Stimulated activated CD4-positive, alpha-beta T cell treated with anti-CD3 and anti-CD28 coated beads, TNF-alpha, amount 100 ng/mL, for 24 hours (primary cell): ENCODE measurements at regions not wholly inside any gene's neighbourhood (a gene's known extent, or its start where the extent isn't known, plus 50 kb on each side); places are given as distances from the start of the nearest gene placed in this dataset.
A peak's percentile ranks its signal among the peaks of the same experiment; 100 is the strongest.
"Not testable (repeated sequence)": the region's sequence is repeated elsewhere in the genome, so short reads cannot be mapped to it uniquely, and the experiment has no call there.

Experiments
- DNase-seq, 3 experiments: peaks; one replicate each; pipeline ENCODE4 v3.0.0-alpha.2; 2020; ENCODE audit warnings: low read depth in 3 of 3

GRCh38 chr1:112818990-112819689, 104.0 kb upstream of the PPM1J start:
- DNase-seq = no peak

GRCh38 chr1:112817555-112818373, 102.6 kb upstream of the PPM1J start:
- DNase-seq = no peak

- DNase-seq = no peak
Observed at GRCh38 chr1:112815376-112815775, 100.2 kb upstream of the PPM1J start.

GRCh38 chr1:112814645-112815044, 99.5 kb upstream of the PPM1J start:
- not testable (repeated sequence) for DNase-seq

GRCh38 chr1:112808861-112809684, 93.9 kb upstream of the PPM1J start:
- peak; percentile 21 to 69 (median 42) for DNase-seq

GRCh38 chr1:112807999-112808398, 92.9 kb upstream of the PPM1J start:
- DNase-seq = no peak

- DNase-seq = no peak
Observed at GRCh38 chr1:112807117-112807516, 92.0 kb upstream of the PPM1J start.

- DNase-seq = no peak
Observed at GRCh38 chr1:112806090-112806642, 91.0 kb upstream of the PPM1J start.

GRCh38 chr1:112805155-112805853, 90.2 kb upstream of the PPM1J start:
- no peak for DNase-seq

GRCh38 chr1:112803906-112804762, 89.0 kb upstream of the PPM1J start:
- peak; percentile 15 to 62 (median 22) for DNase-seq

- DNase-seq = no peak
Observed at GRCh38 chr1:112800289-112800688, 85.2 kb upstream of the PPM1J start.

GRCh38 chr1:112798292-112798691, 83.2 kb upstream of the PPM1J start:
- no peak for DNase-seq

- DNase-seq = no peak
Observed at GRCh38 chr1:112797224-112797623, 82.1 kb upstream of the PPM1J start.

GRCh38 chr1:112794654-112795239, 79.6 kb upstream of the PPM1J start:
- DNase-seq = no peak

- no peak for DNase-seq
Observed at GRCh38 chr1:112793631-112794565, 78.8 kb upstream of the PPM1J start.

GRCh38 chr1:112791723-112792104, 76.6 kb upstream of the PPM1J start:
- DNase-seq = no peak

GRCh38 chr1:112790920-112791722, 76.0 kb upstream of the PPM1J start:
- DNase-seq = no peak

GRCh38 chr1:112788561-112788960, 73.4 kb upstream of the PPM1J start:
- DNase-seq = no peak
